GM18951 (cell line): ENCODE measurements at regions not wholly inside any gene's neighbourhood (a gene's known extent, or its start where the extent isn't known, plus 50 kb on each side); places are given as distances from the start of the nearest gene placed in this dataset.

Experiments
- POLR2A ChIP-seq: IDR thresholded peaks from 4 replicates; pipeline ENCODE4 v1.6.1; 2011; ENCODE audit warnings: mild to moderate bottlenecking; ENCODE audit not compliant: insufficient read length, insufficient read depth; ENCODE audit errors: extremely low read depth
- in situ Hi-C: fragments of 300-500 bp; cut with MboI; formaldehyde crosslinking; loops from one replicate; pipeline ENCODE4 v1.12.0; 2022; ENCODE audit warnings: low sequenced_read_pairs, mixed read lengths, inconsistent platforms; ENCODE audit not compliant: unreplicated experiment

GRCh38 chr9:107064378-107064777, 201.4 kb downstream of the ZNF462 start:
- TF ChIP-seq POLR2A: no peak
- in situ Hi-C loops: no loop called here

GRCh38 chr9:107065549-107065948, 202.6 kb downstream of the ZNF462 start:
- no peak for TF ChIP-seq POLR2A
- in situ Hi-C loops: no loop called here

GRCh38 chr9:107067739-107068416, 204.9 kb downstream of the ZNF462 start:
- no peak for TF ChIP-seq POLR2A
- in situ Hi-C loops: no loop called here

GRCh38 chr9:107068581-107068980, 205.6 kb downstream of the ZNF462 start:
- no peak for TF ChIP-seq POLR2A
- in situ Hi-C loops: no loop called here

GRCh38 chr9:107070586-107070985, 207.6 kb downstream of the ZNF462 start:
- in situ Hi-C loops: no loop called here
- no peak for TF ChIP-seq POLR2A

- in situ Hi-C loops: no loop called here
- TF ChIP-seq POLR2A: no peak
Observed at GRCh38 chr9:107078061-107078460, 205.0 kb upstream of the RAD23B start.

GRCh38 chr9:107079589-107079988, 203.5 kb upstream of the RAD23B start:
- in situ Hi-C loops: no loop called here
- no peak for TF ChIP-seq POLR2A

GRCh38 chr9:107080130-107080529, 202.9 kb upstream of the RAD23B start:
- no peak for TF ChIP-seq POLR2A
- in situ Hi-C loops: no loop called here

GRCh38 chr9:107086460-107086859, 196.6 kb upstream of the RAD23B start:
- no peak for TF ChIP-seq POLR2A
- in situ Hi-C loops: no loop called here

GRCh38 chr9:107087222-107087621, 195.9 kb upstream of the RAD23B start:
- in situ Hi-C loops: no loop called here
- no peak for TF ChIP-seq POLR2A

GRCh38 chr9:107090218-107090617, 192.9 kb upstream of the RAD23B start:
- in situ Hi-C loops: no loop called here
- TF ChIP-seq POLR2A: no peak

- in situ Hi-C loops: no loop called here
- TF ChIP-seq POLR2A: no peak
Observed at GRCh38 chr9:107093365-107094060, 189.6 kb upstream of the RAD23B start.

- TF ChIP-seq POLR2A: no peak
- in situ Hi-C loops: no loop called here
Observed at GRCh38 chr9:107094370-107094769, 188.7 kb upstream of the RAD23B start.

- in situ Hi-C loops: no loop called here
- TF ChIP-seq POLR2A: no peak
Observed at GRCh38 chr9:107100591-107100990, 182.5 kb upstream of the RAD23B start.
